ENCODE measurements at regions not wholly inside any gene's neighbourhood (a gene's known extent, or its start where the extent isn't known, plus 50 kb on each side); places are given as distances from the start of the nearest gene placed in this dataset.

GRCh38 chr9:14398473-14398872 is 84.5 kb upstream of the NFIB start:
- TF ChIP-seq CTCF (IDR thresholded peaks at IDR 0.05) (no peak), POLR2A (IDR thresholded peaks at IDR 0.05) (no peak)

Data from tibial nerve (tissue), 3 donors.